Kidney capillary endothelial cell (primary cell): ENCODE measurements at regions not wholly inside any gene's neighbourhood (a gene's known extent, or its start where the extent isn't known, plus 50 kb on each side); places are given as distances from the start of the nearest gene placed in this dataset.
"Not testable (repeated sequence)": the region's sequence is repeated elsewhere in the genome, so short reads cannot be mapped to it uniquely, and the experiment has no call there.

Experiments used
- DNase-seq: peaks from one replicate; pipeline ENCODE4 v3.0.0-alpha.2; 2018; ENCODE audit warnings: low spot score

DNA sequence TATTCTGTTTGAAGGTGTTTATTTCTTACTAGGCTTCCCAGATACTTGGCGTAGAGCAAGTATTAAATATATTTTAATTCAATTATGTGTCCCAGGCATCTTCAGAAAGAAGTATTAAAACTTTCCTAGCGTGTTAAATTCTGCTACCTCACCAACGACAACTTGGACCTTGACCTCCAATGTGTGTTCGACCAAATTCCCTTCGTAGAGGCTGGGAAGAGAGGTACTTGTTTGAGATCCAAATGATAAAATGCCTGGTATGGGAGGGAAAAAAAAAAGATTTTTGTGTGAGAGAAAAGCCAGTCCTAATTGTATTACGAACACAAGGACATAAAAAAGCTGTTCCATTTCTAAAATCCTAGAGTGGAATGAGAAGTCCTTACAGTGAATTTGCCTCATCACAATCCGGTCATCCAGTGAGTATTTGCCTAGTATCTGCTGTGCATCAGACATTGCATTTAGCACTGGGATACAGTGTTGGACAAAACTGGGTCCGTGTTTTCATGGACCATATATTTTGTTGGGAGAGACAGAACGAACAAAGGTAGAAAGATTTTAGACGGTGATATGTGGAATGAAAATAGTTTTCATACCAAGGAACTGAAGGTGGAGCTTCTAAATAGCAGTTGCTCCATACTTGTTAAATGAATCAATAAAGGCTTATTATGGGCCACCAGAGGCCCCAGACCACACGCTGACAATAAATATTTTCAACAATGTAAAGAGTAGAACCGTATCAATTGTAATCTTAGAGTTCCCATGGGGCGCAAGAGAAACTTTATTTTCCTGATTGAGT lies 103.1 kb downstream of the KIF4B start:
- no peak for DNase-seq

DNA sequence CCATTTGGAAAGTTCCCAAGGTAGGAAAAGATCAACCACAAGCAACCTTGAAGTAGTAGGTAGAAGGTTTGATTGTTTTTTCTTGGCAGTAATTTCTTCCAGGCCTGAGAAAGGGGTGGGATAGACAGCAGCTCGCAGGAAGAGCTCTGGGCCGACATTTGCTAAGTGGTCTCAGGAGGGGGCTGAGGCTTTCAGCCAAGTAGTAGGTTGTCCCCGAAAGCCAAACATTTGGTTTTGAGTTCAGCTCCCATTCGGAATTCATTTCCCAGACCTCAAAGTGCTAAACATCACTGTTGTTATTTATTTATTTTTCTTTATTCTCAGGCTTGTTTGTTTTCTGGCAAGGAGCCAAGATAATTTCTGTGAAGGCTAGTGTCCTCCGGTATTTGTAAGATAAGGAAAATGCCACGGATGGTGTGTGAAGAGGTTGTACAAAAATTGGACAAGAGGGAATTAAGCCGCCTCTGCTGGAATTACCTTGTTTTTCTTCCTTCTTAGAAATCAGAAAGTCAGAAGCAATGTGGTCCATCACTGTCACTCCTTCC lies 112.1 kb downstream of the KIF4B start:
- DNase-seq, result no peak

DNA sequence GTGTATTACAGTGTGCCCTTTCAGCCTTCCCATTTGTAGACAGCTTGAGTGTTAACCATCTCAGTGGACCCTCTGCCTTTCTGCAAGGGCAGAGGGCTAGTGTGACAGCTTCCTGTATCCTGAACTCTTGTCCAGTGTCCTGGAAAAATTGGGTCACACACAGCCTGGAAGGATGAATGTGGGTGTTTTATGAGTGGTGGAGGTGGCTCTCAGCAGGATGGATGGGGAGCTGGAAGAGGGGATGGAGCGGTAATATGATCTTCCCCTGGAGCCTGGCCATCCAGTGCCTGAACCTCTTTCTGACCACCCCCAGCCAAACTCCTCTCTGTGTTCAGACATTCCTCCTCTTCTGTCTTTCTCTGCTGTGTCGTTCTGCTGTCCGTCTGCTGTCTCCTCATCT lies 113.0 kb downstream of the KIF4B start:
- no peak for DNase-seq

DNA sequence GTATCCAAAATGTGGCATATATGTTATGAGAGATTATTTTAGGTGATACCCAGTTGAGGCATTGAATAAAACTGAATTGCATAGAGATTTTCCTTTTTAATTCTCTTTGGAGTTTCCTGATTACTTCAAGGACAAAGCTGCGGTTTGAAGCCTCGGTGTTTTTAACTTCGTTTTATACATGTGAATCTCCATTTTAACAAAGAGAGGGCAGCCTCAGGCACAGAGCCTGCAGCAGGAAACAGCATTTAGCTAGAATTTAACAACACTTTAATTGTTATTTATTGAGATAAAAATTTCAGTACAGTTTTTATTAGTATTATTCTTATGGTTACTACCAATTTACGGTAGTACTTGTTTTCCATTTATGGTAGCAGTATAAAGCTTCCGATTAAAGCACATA lies 114.0 kb downstream of the KIF4B start:
- DNase-seq, result no peak

DNA sequence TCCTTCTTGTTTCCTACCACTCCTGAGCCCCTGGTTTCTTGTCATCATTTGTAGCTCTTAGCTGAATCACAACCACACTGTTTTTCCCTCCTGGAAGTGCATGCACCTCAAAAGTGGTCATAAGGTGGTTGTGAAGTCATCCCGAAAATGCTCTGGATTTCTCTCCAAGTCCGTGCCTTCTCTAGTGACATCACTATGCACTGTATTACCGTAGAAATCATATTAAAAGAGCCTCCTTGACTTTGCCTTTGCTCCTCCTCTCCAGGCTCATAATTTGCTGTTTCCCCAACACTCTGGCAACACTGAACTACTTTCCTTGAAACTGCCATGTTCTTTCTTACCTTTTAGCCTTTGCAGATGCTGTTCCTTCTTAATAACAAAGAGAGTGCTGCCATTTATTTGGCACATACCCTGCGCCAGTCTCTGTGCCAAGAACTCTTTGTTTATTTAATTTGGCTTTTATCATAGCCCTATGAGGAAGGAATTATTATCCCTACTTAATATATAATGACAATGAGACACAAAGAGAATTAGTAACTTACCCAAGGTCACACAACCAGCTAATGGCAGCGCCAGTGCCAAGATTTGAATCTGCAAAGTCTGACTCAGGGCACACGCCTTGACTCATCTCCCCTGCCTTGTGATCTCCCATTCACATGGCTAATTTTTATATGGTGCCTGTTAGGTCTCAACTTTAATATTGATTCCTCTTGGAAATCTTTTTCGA lies 115.4 kb downstream of the KIF4B start:
- DNase-seq, result no peak

DNA sequence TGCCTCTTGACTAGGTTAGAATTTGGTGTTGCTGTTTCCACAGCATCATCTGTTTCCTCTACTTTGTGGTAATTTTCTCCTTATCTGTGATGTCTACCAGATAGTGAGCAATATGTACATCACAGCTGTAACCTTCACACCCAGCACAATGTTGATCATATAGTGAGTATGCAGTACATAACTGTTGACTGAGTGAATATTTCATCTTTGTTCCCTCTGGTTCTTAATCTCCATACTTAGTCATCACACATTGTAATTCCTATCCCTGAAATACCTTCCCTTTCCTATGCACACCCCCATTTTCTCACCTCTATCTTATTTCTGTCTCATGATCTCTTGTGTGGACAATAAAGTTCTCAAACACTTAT lies 115.9 kb downstream of the KIF4B start:
- no peak for DNase-seq

DNA sequence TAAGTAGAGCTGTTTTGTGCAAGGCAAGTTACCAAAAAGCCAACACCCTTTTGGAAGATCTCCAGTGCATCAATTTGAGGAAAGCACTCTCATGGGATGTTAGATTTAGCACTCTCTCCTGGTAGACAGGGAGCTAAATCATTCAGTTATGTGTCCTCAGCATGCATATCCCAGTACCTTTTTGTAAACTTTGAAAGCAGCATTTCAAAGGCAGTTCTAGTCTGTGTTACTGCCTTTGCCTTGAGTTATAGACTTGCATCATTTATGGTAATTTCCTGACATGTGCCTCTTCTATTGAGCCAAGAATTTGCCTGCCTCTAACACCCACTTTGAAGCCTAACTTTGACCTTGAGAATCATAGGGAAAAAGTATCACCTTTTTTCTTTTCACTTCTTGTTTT lies 120.6 kb downstream of the KIF4B start:
- DNase-seq, result no peak

DNA sequence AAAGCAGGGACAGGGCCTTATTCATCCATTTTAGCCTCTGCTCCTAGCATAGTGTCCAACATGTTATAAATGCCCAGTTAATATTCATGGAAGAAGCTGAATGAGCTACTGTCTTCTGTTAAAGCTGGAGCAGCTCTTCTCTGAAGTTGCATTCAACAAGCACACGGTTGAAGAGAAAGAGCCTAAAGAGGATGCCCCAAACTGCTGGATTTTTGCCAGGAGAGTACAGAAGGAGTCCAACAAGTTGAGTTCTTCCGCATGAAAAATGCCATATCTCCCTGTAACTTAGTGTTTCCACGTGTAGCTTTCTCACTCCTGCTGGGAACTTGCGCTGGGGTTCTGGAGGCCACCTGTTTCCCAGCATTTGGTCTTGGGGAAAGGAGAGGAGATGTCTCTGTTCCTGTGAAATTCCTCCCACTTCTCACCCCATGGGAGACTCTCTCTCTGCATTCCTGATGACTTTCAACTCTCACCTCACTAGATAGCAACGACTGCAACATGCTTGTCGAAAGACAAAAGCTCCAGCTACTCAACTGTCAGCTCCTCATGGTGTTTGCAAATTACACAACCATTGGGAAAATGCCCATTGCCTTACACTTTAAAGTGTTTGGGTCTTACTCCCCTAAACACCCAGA lies 122.8 kb downstream of the KIF4B start:
- DNase-seq, result no peak

DNA sequence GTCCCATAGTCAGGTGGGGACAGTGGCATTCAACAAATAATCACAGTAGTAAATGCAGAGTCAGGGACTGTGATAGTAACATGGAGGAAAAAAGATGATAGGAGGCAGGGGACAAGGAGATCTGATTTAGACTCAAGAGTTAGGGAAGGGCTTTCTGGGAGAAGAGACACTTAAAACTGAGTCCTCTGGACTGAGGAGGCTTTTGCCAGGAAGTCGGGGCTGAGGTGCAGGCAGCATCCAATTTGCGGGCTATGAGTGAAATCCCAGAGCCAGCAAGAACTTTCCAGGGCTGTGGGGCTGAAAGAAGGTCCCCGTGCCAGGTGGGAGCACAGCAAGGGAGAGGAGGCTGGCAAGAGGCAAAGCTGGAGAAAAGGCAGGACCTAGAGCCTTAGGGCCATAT lies 124.1 kb downstream of the KIF4B start:
- no peak for DNase-seq

DNA sequence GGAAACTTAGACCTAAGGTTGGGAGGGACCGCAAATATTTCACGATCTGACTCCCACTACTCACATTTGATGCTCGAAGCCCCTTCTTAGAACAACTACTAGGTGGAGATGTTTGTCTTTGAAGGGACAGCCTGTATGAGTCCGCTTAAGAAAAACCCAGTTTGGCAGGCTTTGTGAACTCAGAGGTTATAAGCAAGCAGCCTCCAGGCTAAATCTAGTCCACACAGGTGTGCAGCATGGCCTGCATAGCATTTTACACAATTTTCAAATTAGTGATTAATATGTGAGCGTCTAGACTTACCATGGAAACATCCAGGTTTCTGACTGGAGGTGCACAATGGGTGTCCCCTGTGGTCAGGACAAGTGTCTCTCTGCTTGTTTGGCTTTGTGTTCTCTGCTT lies 127.1 kb downstream of the KIF4B start:
- DNase-seq, result no peak

DNA sequence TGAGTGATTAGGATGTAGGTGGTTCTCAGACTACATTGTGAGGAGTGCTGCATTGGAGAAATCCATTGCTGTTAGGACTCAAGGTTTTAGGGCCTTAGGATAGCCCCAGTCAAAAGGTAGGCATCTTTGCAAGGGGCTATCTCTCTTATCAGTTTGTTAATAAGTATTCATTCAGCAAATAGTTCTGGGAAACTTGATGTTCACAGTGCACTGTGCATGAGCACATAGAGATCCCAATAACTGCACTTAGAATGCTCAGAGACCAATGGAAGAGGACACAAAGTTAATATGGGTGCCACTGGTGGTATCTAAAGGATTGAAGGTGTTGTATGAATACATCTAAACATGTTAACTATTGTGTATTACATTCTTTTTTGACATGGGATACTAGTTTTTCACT lies 131.4 kb downstream of the KIF4B start:
- no peak for DNase-seq

DNA sequence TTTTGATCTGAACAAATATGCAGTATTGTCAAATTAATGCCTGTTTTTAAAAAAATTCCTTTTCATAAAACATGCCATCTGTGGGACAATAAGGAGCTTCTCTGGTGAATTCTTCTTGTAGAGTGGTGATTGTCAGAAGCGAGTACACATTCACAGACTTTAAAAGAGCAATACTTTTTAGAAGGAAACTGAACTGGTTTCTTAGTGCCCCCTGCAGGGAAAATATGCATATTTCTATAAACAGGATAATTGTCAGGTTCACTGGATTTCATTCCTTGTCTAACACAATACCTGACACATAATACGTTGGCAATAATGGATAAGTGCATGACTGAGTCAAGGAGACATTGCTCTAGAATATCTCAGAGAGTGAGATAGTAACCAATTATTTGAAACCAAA lies 133.7 kb downstream of the KIF4B start:
- no peak for DNase-seq

DNA sequence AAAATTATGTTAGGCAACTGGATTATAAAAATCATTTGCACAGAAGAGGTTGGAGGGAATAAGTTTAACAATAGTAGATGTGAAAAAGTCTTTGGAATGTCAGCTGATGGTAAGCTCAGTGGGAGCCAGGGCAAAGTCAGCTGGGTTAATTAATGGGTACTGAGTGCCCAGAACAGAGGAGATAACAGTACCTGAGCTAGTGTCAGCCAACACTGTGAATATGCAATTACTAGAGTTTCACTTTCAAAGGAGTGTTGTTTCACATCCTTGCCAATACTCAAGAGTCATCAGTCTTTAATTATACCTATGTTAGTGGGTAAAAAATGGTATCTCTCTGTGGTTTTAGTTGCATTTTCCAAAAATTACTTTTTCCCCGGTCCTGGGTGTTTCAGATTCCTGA lies 135.1 kb downstream of the KIF4B start:
- DNase-seq, result no peak

DNA sequence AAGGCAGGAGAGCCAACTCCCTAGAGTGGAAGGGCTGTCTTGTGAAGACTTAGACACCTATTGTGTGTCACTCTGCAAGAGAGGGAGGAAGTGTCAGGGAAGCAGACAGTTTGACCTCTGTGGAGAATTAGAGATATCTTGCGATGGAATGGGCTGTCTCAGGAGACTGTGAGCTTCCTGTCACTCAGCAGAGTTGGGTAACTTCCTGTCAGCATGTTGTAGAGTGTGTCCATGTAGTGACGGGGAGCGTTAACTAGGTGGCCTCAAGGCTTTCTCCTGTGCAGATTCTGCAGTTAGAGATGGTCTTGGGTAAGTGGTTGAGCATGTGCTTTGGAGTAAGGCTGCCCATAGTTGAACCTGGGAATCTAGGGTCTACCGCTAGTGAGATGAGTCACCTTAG lies 136.5 kb downstream of the KIF4B start:
- no peak for DNase-seq

DNA sequence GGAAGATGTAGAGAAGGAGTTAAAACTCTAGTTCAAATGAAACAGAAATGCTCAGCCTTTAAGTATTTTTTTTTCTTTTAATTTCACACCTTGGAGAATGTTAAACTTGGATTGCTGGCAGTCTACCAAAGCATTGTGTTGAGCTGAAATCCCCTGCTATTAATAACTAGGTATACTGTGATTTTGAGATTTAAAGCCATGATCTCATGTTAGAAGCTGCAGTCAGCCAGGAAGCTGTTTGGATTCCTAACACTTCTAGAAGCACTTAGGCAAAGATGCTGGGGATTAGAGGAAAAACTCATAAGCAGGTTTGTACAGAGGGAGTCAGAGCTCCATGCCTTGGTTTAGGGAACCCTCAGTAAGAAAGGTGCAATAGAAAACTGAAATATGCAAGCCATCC lies 141.4 kb downstream of the KIF4B start:
- no peak for DNase-seq

DNA sequence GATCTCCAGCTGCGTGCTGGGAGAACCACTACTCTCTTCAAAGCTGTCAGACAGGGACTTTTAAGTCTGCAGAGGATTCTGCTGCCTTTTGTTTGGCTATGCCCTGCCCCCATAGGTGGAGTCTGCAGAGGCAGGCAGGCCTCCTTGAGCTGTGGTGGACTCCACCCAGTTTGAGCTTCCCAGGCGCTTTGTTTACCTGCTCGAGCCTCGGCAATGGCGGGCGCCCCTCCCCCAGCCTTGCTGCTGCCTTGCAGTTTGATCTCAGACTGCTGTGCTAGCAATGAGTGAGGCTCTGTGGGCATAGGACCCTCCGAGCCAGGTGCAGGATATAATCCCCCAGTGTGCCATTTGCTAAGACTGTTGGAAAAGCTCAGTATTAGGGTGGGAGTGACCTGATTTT lies 149.5 kb downstream of the KIF4B start:
- DNase-seq, result not testable (repeated sequence)

DNA sequence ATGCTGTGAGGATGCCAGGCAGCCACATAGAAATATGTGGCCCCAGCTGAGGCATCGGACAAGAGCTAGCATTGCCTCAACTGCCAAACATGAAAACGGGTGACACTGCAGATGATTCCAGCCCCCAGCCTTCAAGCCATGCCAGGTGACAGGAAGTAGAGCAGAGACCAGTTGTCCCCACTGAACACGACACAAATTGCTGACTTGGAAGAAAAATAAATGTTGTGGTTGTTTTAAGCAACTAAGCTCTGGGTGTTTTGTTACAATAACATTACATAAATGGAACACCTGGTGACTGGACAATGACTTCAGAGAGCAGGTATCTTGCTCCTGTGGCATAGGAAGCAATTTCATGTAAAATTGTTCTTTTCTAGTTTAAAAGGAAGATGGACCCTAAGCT lies 154.2 kb downstream of the KIF4B start:
- DNase-seq, result no peak

DNA sequence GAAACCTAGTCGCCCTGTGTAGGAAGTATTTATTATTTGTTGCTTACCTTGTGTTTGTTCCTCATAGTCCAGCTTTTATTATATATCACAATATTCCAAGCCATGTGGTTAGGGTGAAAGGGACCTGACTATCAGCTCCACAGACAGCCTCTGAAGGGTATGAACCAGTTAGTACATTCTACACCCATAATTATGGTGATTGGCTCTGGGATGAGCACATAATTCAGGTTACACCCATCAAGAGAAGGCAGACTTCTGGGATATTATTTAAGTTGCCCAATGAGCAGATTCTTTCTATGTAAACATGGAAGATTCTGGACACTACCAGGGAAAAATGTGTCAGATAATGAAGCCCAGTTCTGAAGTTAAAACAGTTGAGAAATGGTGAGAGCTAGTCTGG lies 168.0 kb downstream of the KIF4B start:
- DNase-seq, result no peak

DNA sequence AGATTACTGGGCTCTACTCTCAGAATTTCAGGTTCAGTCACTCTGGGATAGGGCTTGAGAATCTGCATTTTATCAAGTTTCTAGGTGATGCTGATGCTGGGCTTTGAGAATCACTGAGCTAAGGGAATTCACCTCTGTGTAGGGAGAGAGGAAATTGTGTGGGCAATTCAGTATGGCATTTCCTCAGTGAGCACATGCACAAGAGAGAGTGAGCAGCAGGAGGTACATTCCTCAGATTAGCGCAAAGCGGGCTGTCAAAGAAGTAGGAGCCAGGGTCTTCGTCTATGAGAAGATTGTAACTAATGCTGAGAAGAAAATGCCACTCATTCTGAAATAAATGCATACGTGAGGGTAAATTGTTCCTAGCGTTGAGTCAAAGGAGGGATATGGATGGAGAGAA lies 175.9 kb downstream of the KIF4B start:
- no peak for DNase-seq

DNA sequence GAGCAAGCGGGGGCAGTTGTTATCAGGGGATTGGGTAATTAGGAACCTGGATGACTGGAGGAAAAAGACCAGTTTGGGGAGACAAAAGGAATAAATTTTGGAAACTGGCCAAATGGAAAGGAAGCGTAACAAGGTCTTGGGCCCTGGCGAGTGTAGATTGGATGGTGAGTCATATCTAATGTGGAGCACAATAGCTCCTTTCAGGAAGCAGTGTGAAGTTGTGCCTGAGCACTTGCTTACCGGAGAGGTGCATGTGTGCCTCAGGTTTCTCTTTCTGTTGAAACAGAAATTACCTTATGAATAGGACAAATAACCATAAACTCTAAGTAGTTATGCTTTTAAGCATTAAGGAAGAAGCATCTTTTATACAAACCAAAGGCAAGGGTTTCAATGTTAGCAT lies 176.4 kb downstream of the KIF4B start:
- no peak for DNase-seq

DNA sequence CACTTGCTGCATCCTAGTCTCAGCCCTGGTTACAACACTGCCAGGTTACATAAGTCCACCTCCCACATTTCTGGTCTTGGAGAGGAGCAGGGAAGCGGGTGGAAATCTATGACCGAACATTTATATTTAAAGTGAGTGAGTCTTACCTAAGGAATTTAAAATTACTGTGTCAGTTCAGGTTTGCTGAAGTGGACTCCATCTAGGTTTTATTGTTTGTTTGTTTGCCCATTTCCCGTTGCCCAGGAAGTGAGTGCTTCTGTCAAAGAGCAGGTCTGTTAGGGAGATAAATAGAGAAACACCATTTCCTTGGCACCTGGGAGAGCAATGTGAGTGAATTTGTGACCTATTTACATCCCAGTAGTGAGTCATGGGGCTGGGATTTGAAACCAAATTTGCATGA lies 179.5 kb downstream of the KIF4B start:
- DNase-seq, result no peak

DNA sequence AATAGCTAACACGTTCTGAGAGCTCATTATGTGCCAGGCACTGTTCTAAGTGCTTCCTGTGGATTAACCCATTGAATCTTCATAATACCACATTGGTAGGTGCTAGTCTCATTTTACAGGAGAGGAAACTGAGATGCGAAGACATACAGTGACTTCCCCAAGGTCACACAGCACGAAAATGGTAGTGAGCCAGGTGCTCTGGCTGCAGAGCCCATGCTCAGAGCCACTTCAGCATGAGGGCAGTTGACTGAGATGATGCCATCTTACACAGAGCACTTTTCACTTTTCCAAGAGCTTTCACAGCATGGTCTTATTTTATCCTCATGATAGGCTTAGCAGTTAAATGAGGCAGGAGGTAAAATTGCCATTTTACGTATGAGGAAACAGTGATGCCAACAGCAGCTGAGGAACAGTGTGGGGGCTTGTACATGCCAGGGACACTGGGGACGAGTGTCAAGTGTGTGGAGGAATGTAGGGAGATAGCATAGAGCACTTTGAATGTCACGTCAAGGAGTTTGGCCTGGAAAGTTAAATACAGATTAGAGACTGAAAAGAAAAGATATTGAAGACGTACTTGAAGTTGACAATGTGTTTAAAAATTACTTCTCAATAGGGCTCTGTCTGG lies 180.0 kb downstream of the KIF4B start:
- no peak for DNase-seq

DNA sequence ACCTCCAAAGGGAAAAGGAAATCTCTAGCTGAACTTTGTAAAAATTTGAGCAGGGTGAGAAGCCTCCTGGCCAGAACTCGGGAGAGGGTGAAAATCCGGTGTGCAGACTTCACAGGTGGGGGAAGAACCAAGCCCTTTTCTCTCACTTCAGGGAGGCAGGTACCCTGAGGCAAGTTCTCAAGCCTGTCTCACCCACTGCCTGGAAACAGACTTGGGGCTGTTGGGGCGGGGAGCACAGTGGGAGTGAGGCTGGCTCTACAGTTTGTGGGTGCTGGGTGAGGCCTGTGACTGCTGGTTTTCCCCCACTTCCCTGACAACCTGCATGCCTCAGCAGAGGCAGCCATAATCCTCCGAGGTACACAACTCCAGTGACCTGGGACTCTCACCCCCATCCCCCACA lies 187.1 kb downstream of the KIF4B start:
- DNase-seq, result no peak
